Neural progenitor cell (in vitro differentiated cells): ENCODE measurements at regions not wholly inside any gene's neighbourhood (a gene's known extent, or its start where the extent isn't known, plus 50 kb on each side); places are given as distances from the start of the nearest gene placed in this dataset.

ENCODE experiments used
- EZH2 ChIP-seq: fragments of 200-600 bp; sonication (generic); IDR thresholded peaks from 2 replicates; pipeline ENCODE4 v1.6.1; 2017; ENCODE audit warnings: antibody characterized with exemption, mild to moderate bottlenecking, moderate library complexity
- TF ChIP-seq, protein P1 (sequence below): fragments of 200-600 bp; sonication (generic); IDR thresholded peaks from 2 replicates; pipeline ENCODE4 v1.5.1; 2017; ENCODE audit warnings: antibody characterized with exemption, mild to moderate bottlenecking

DNA sequence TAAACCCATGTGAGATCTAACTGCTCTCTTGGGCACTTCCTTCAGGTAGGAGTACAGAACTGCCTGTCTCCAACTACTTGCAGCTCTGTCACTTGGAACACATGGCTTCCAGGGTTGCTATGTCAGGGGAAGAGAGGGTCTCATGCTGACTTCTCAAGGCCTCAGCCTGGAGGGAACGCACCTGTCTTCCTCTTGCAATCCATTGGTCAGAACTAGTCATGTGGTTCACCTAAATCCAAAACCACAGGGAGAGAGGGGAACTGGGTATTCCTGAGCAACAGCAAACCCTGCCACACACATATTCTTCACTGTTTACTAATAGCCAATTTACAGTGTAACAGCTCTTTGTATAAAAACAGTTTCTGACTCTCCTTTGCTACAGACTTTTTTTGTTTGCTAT, 206.1 kb downstream of the KCNJ2 start:
- TF ChIP-seq EZH2, result no peak
- TF ChIP-seq, protein P1, sequence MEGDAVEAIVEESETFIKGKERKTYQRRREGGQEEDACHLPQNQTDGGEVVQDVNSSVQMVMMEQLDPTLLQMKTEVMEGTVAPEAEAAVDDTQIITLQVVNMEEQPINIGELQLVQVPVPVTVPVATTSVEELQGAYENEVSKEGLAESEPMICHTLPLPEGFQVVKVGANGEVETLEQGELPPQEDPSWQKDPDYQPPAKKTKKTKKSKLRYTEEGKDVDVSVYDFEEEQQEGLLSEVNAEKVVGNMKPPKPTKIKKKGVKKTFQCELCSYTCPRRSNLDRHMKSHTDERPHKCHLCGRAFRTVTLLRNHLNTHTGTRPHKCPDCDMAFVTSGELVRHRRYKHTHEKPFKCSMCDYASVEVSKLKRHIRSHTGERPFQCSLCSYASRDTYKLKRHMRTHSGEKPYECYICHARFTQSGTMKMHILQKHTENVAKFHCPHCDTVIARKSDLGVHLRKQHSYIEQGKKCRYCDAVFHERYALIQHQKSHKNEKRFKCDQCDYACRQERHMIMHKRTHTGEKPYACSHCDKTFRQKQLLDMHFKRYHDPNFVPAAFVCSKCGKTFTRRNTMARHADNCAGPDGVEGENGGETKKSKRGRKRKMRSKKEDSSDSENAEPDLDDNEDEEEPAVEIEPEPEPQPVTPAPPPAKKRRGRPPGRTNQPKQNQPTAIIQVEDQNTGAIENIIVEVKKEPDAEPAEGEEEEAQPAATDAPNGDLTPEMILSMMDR, result no peak
